Heart left ventricle (tissue), 16 donors: ENCODE measurements at regions not wholly inside any gene's neighbourhood (a gene's known extent, or its start where the extent isn't known, plus 50 kb on each side); places are given as distances from the start of the nearest gene placed in this dataset.

Experiments
- ATAC-seq, 4 donors: fragments of 200-7000 bp; cut with Tn5 transposase; one replicate each; pipeline ENCODE4 v1.9.1; 2020 to 2022; ENCODE audit warnings: moderate library complexity in 4 of 4, mild to moderate bottlenecking in 3 of 4, moderate number of reproducible peaks in 1 of 4
- DNase-seq, 5 donors: peaks; one replicate each; pipeline ENCODE4 v3.0.0-alpha.2; 2020
- H3K27ac ChIP-seq, 12 donors: fragments of 200-600 bp; sonication (generic) in 4 of 12; one replicate each; pipeline versions ENCODE4 v1.5.0 to v1.8.0; 2016 to 2022; ENCODE audit warnings: mild to moderate bottlenecking in 2 of 12
- H3K27me3 ChIP-seq, 9 donors: fragments of 200-600 bp; sonication (generic) in 2 of 9; one replicate each; pipeline versions ENCODE4 v1.5.1 to v1.8.0; 2016 to 2022; ENCODE audit warnings: mild to moderate bottlenecking in 3 of 9
- H3K36me3 ChIP-seq, 9 donors: fragments of 200-600 bp; sonication (generic) in 2 of 9; one replicate each; pipeline versions ENCODE4 v1.5.0 to v1.8.0; 2018 to 2022; ENCODE audit warnings: mild to moderate bottlenecking in 2 of 9
- H3K4me1 ChIP-seq, 12 donors: fragments of 200-600 bp; sonication (generic) in 4 of 12; one replicate each; pipeline versions ENCODE4 v1.5.0 to v1.8.0; 2016 to 2022; ENCODE audit warnings: mild to moderate bottlenecking in 3 of 12
- H3K4me3 ChIP-seq, 12 donors: fragments of 200-600 bp; sonication (generic) in 4 of 12; one replicate each; pipeline versions ENCODE4 v1.5.0 to v1.8.0; 2017 to 2022; ENCODE audit warnings: mild to moderate bottlenecking in 9 of 12, moderate library complexity in 4 of 12
- H3K9me3 ChIP-seq, 12 donors: fragments of 200-600 bp; sonication (generic) in 4 of 12; one replicate each; pipeline versions ENCODE4 v1.5.0 to v1.8.0; 2016 to 2022; ENCODE audit warnings: mild to moderate bottlenecking in 1 of 12
- POLR2A ChIP-seq, 2 donors: fragments of 450-650 bp; IDR thresholded peaks; one replicate each; pipeline ENCODE4 v1.6.1; 2017; ENCODE audit warnings: antibody characterized with exemption in 2 of 2, mild to moderate bottlenecking in 2 of 2, moderate library complexity in 2 of 2
- WGBS, 4 donors: extraction: QIAGEN DNeasy Blood & Tissue Kit in 2 of 4; methylation state at CpG; one replicate each; pipeline versions ENCODE4 v1.1.5 to v1.1.7; 2013 to 2018; 5-methylcytosine and 5-hydroxymethylcytosine counted together
- intact Hi-C, 10 donors: fragments of 100-400 bp; cut with DNase I; formaldehyde crosslinking; loops; one replicate each; pipeline versions ENCODE4 v1.11.1 to v1.14.2; 2022
- TF ChIP-seq, protein P1 (sequence below), 12 donors: fragments of 200-600 bp; sonication (generic) in 4 of 12; IDR thresholded peaks; one replicate each; pipeline versions ENCODE4 v1.5.0 to v1.8.0; 2018 to 2022; ENCODE audit warnings: antibody characterized with exemption in 12 of 12, mild to moderate bottlenecking in 5 of 12
- donor health status: ischemic (EF 13 %, LVEDD 7.1; RV severe dilation, severe dysfunction).
- donor health status: healthy with polysubstance abuse.
- donor health status: DM: no; HTN: yes; CAD: no.
- donor health status: DM: no; HTN: no; CAD: no.
- donor health status: ischemic (EF 25% LVEDD 6.9; RV normal size, moderate dysfunction).
- donor health status: ischemic (EF 25% LVEDD 5.7; RV mildly dilated, moderate dysfunction).
- donor health status: healthy.
- donor health status: DM: yes; HTN: yes; CAD: no.
- donor health status: ischemic (EF 35%, LVEDD 5.7; RV mildly dilated, moderate dysfunction).
- donor health status: nonischemic (EF 11% LVEDD 7.7; RV severe dilation, severe dysfunction).
- donor health status: DM: yes; HTN: yes; CAD: no.
- donor health status: PGD.
- donor health status: ischemic (EF 29% LVEDD 5.4; RV normal size, mild dysfunction).
- donor health status: nonischemic (EF 23%, LVEDD 6.1; RV moderate dilation, normal function).

GRCh38 chr20:47423586-47423985, 67.1 kb upstream of the ZMYND8 start:
- Histone ChIP-seq H3K4me3 (no peak overlapping the region), H3K27me3 (no peaks in the 10 kb centered on the region), H3K36me3 (no peaks in the 10 kb centered on the region), H3K4me1 (peaks cover 0 to 1% (median 0%) of the 10 kb centered on the region in 12 donors), H3K27ac (no peak overlapping the region), H3K9me3 (peaks cover 0 to 23% (median 18%) of the 10 kb centered on the region in 12 donors)
- WGBS, 4 donors, result 84 to 91% (median 86%) methylated on average over 5 of the region's 5 CpGs
- intact Hi-C loops, result loop anchor here in 1 of 10 donors (10.0 kb wide), 1 partner anchor 51 kb away; no protein-coding TSS in a partner anchor
- DNase-seq, result no peak
- TF ChIP-seq POLR2A (IDR thresholded peaks at IDR 0.05), result no peak
- TF ChIP-seq, protein P1, sequence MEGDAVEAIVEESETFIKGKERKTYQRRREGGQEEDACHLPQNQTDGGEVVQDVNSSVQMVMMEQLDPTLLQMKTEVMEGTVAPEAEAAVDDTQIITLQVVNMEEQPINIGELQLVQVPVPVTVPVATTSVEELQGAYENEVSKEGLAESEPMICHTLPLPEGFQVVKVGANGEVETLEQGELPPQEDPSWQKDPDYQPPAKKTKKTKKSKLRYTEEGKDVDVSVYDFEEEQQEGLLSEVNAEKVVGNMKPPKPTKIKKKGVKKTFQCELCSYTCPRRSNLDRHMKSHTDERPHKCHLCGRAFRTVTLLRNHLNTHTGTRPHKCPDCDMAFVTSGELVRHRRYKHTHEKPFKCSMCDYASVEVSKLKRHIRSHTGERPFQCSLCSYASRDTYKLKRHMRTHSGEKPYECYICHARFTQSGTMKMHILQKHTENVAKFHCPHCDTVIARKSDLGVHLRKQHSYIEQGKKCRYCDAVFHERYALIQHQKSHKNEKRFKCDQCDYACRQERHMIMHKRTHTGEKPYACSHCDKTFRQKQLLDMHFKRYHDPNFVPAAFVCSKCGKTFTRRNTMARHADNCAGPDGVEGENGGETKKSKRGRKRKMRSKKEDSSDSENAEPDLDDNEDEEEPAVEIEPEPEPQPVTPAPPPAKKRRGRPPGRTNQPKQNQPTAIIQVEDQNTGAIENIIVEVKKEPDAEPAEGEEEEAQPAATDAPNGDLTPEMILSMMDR (IDR thresholded peaks at IDR 0.05), result no peak
- no peak for ATAC-seq

- WGBS, 4 donors, result 94 to 100% (median 98%) methylated on average over 2 of the region's 2 CpGs
- Histone ChIP-seq H3K4me1 (no peaks in the 10 kb centered on the region), H3K27ac (no peak overlapping the region), H3K27me3 (no peaks in the 10 kb centered on the region), H3K9me3 (peaks cover 0 to 23% (median 18%) of the 10 kb centered on the region in 12 donors), H3K4me3 (no peak overlapping the region), H3K36me3 (no peaks in the 10 kb centered on the region)
- TF ChIP-seq, protein P1 (IDR thresholded peaks at IDR 0.05), result no peak
- TF ChIP-seq POLR2A (IDR thresholded peaks at IDR 0.05), result no peak
- intact Hi-C loops, result loop anchor here in 1 of 10 donors (10.0 kb wide), 1 partner anchor 48 kb away; no protein-coding TSS in a partner anchor
- DNase-seq (no peak), ATAC-seq (no peak)
These were observed 70.6 kb upstream of the ZMYND8 start for GRCh38 chr20:47427067-47427466.

DNA sequence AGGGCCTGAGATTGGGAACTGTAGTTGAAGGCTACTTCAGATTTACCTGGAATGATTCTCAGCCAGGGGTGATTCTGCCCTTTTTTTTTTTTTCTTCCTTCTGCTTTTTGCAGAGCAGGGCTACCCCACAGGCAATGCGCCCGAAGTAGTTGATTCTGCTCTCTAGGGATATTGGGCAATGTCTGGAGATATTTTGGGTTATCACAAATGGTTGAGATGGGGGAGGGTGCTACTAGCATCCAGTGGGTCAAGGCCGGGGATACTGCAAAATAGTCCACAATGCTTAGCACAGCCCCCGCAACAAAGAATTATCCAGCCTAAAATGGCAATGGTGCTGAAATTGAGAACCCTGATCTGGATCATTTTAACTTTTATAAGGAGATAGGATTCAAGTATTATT, 71.2 kb upstream of the ZMYND8 start:
- Histone ChIP-seq H3K27ac (no peak overlapping the region), H3K27me3 (no peaks in the 10 kb centered on the region), H3K9me3 (peaks cover 0 to 23% (median 18%) of the 10 kb centered on the region in 12 donors), H3K4me3 (no peak overlapping the region), H3K36me3 (no peaks in the 10 kb centered on the region), H3K4me1 (no peaks in the 10 kb centered on the region)
- 84 to 94% (median 92%) methylated on average over 4 of the region's 4 CpGs for WGBS, 4 donors
- intact Hi-C loops, result loop anchor here in 1 of 10 donors (10.0 kb wide), 1 partner anchor 47 kb away; no protein-coding TSS in a partner anchor
- no peak for TF ChIP-seq POLR2A (IDR thresholded peaks at IDR 0.05)
- TF ChIP-seq, protein P1 (IDR thresholded peaks at IDR 0.05), result no peak
- no peak for ATAC-seq
- DNase-seq, result no peak

GRCh38 chr20:47428164-47428563, 71.7 kb upstream of the ZMYND8 start:
- H3K27me3 ChIP-seq, result no peaks in the 10 kb centered on the region
- no peaks in the 10 kb centered on the region for H3K36me3 ChIP-seq
- 68 to 85% (median 76%) methylated on average over 3 of the region's 3 CpGs for WGBS, 4 donors
- no peak overlapping the region for H3K27ac ChIP-seq
- H3K4me1 ChIP-seq, result no peaks in the 10 kb centered on the region
- TF ChIP-seq POLR2A (IDR thresholded peaks at IDR 0.05), result no peak
- TF ChIP-seq, protein P1 (IDR thresholded peaks at IDR 0.05), result no peak
- H3K9me3 ChIP-seq, result peaks cover 0 to 23% (median 18%) of the 10 kb centered on the region in 12 donors
- ATAC-seq, result no peak
- no peak for DNase-seq
- H3K4me3 ChIP-seq, result no peak overlapping the region
- intact Hi-C loops, result loop anchor here in 1 of 10 donors (10.0 kb wide), 1 partner anchor 47 kb away; no protein-coding TSS in a partner anchor
